ENCODE measurements at regions not wholly inside any gene's neighbourhood (a gene's known extent, or its start where the extent isn't known, plus 50 kb on each side); places are given as distances from the start of the nearest gene placed in this dataset.

DNA sequence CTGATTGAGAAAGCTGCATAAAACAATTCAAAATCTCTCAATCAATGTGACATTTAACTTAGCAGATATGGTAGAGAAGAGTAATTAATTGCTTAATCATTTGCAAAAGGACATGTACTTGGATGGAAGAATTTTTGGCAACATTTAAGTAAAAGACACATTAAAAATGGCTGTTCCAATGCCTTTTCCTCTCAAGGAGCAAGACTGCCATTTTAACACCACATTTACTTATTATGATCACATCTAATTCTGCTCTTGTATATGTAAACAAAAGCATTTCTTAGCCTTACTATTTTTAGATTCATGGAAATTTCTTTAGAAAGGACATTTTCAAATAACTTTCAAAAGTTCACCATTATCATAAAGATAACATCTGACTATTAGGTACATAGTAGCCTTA, 360.0 kb downstream of the HINT1 start:
- Histone ChIP-seq H3K27me3 (replicated peaks in 1 of 4; ENCODE audit: control insufficient read depth in 3 of 4, extremely low read depth in 1 of 4, insufficient read depth in 3 of 4, low read length in 3 of 4) (no peaks in the 10 kb centered on the region), H3K9ac (replicated peaks in 1 of 4; ENCODE audit: extremely low read depth in 1 of 4, low read depth in 3 of 4, low read length in 3 of 4) (no peak overlapping the region), H4K8ac (ENCODE audit: extremely low read depth, insufficient read depth, low read length) (no peak overlapping the region), H3K4ac (replicated peaks; ENCODE audit: insufficient read length, low read depth, low read length) (no peak overlapping the region), H3K4me2 (ENCODE audit: insufficient read depth in 1 of 2, low read depth in 2 of 2, low read length in 2 of 2) (no peak overlapping the region), H3K4me3 (ENCODE audit: extremely low read depth in 1 of 4, insufficient read depth in 2 of 4, low read depth in 3 of 4, low read length in 4 of 4) (no peak overlapping the region), H2BK120ac (replicated peaks; ENCODE audit: low read depth, low read length) (no peak overlapping the region), H2BK15ac (ENCODE audit: low read length) (no peak overlapping the region), H3K79me2 (ENCODE audit: control insufficient read depth in 1 of 2, insufficient read depth in 2 of 2, low read length in 2 of 2) (no peaks in the 10 kb centered on the region), H3K18ac (ENCODE audit: extremely low read depth, low read length) (no peak overlapping the region), H3K79me1 (ENCODE audit: low read depth, low read length) (no peaks in the 10 kb centered on the region), H4K20me1 (replicated peaks in 1 of 2; ENCODE audit: control insufficient read depth in 1 of 2, insufficient read depth in 2 of 2, low read length in 2 of 2) (no peaks in the 10 kb centered on the region), H3K36me3 (ENCODE audit: control insufficient read depth in 2 of 4, insufficient read depth in 4 of 4, low read length in 3 of 4) (no peaks in the 10 kb centered on the region), H2AK5ac (ENCODE audit: low read depth, low read length) (no peak overlapping the region), H3K14ac (ENCODE audit: insufficient read length) (no peak overlapping the region), H3K4me1 (replicated peaks in 1 of 4; ENCODE audit: control insufficient read depth in 3 of 4, insufficient read depth in 4 of 4, low read length in 3 of 4) (peaks cover 0 to 2% (median 0%) of the 10 kb centered on the region in 4 experiments; a peak in 1 of 7 replicates), H2BK5ac (ENCODE audit: low read depth, low read length) (no peak overlapping the region), H4K91ac (replicated peaks; ENCODE audit: insufficient read length, low read length) (no peak overlapping the region), H4K5ac (ENCODE audit: insufficient read length, low read depth, low read length) (no peak overlapping the region), H3K9me3 (ENCODE audit: insufficient read depth in 2 of 2, low read depth in 1 of 2, low read length in 1 of 2) (no peaks in the 10 kb centered on the region), H3K56ac (replicated peaks; ENCODE audit: insufficient read length, low read depth, low read length) (no peak overlapping the region), H3K23ac (ENCODE audit: insufficient read length) (no peak overlapping the region), H2AFZ (ENCODE audit: low read length) (no peak overlapping the region), H3K23me2 (ENCODE audit: low read depth, low read length) (no peaks in the 10 kb centered on the region), H2BK12ac (ENCODE audit: low read depth, low read length) (no peak overlapping the region), H3K27ac (ENCODE audit: low read depth, low read length) (no peak overlapping the region), H2BK20ac (ENCODE audit: low read length) (no peak overlapping the region)
- TF ChIP-seq CBX5 (IDR thresholded peaks at IDR 0.05; ENCODE audit: low read depth, low read length), result no peak
- no peak for TF ChIP-seq SIN3A (conservative IDR thresholded peaks at IDR 0.05 in 1 of 2, IDR thresholded peaks at IDR 0.05 in 1 of 2; ENCODE audit: low read depth in 1 of 2, low read length in 2 of 2)
- TF ChIP-seq NANOG (IDR thresholded peaks at IDR 0.05; ENCODE audit: insufficient read depth, low read depth, low read length, poor library complexity, severe bottlenecking), result no peak
- no peak for TF ChIP-seq EP300 (IDR thresholded peaks at IDR 0.05; ENCODE audit: borderline replicate concordance in 1 of 2, low read depth in 2 of 2, low read length in 2 of 2)
- no peak for TF ChIP-seq ASH2L (IDR thresholded peaks at IDR 0.05; ENCODE audit: low read length)
- TF ChIP-seq CTBP2 (IDR thresholded peaks at IDR 0.05; ENCODE audit: borderline replicate concordance, insufficient read depth, insufficient read length, low read length), result no peak
- TF ChIP-seq HDAC2 (IDR thresholded peaks at IDR 0.05; ENCODE audit: borderline replicate concordance in 1 of 2, low read depth in 2 of 2, low read length in 2 of 2), result no peak
- no peak for TF ChIP-seq CEBPB (IDR thresholded peaks at IDR 0.05; ENCODE audit: low read depth, low read length)
- no peak for TF ChIP-seq CREB1 (IDR thresholded peaks at IDR 0.05)
- POLR2A ChIA-PET (ENCODE audit: partially characterized antibody), result interaction anchor here (1.3 kb wide), 1 partner anchor 13 kb away, joined by 3 read pairs; no protein-coding TSS in a partner anchor
- FAIRE-seq, result no peak
- CTCF ChIA-PET (ENCODE audit: partially characterized antibody), result no interaction called here
- DNase-seq (ENCODE audit: low read depth in 1 of 2, low spot score in 2 of 2), result no peak

All from H1 (cell line).